Vagina (tissue), 2 donors: ENCODE measurements at regions not wholly inside any gene's neighbourhood (a gene's known extent, or its start where the extent isn't known, plus 50 kb on each side); places are given as distances from the start of the nearest gene placed in this dataset.

ENCODE experiments used
- CTCF ChIP-seq, 3 experiments: fragments of 450-650 bp in 2 of 3; fragments of 200-600 bp in 1 of 3; sonication (generic) in 1 of 3; IDR thresholded peaks; one replicate each; pipeline ENCODE4 v1.5.1; 2017 to 2019; ENCODE audit warnings: antibody characterized with exemption in 3 of 3, mild to moderate bottlenecking in 2 of 3, moderate library complexity in 2 of 3
- POLR2A ChIP-seq, 2 donors: fragments of 450-650 bp; IDR thresholded peaks; one replicate each; pipeline ENCODE4 v1.6.1; 2017; ENCODE audit warnings: antibody characterized with exemption in 2 of 2, mild to moderate bottlenecking in 2 of 2, moderate library complexity in 2 of 2

GRCh38 chr16:86325360-86325759, 185.0 kb upstream of the FOXF1 start:
- TF ChIP-seq POLR2A (IDR thresholded peaks at IDR 0.05) (no peak), CTCF (IDR thresholded peaks at IDR 0.05) (no peak)
